Muscle of leg (tissue), 3 donors: ENCODE measurements at regions not wholly inside any gene's neighbourhood (a gene's known extent, or its start where the extent isn't known, plus 50 kb on each side); places are given as distances from the start of the nearest gene placed in this dataset.

Source experiments
- DNase-seq: peaks from one replicate; pipeline ENCODE4 v3.0.0; 2013
- H3K27ac ChIP-seq: one replicate; pipeline ENCODE4 v1.5.1; 2013; ENCODE audit warnings: mild to moderate bottlenecking, low read length, control low read depth
- H3K27me3 ChIP-seq: one replicate; pipeline ENCODE4 v1.6.1; 2013; ENCODE audit warnings: low read length; ENCODE audit not compliant: control insufficient read depth, insufficient read depth
- H3K36me3 ChIP-seq: one replicate; pipeline ENCODE4 v1.6.1; 2013; ENCODE audit warnings: low read length; ENCODE audit not compliant: control insufficient read depth, insufficient read depth
- H3K4me1 ChIP-seq: one replicate; pipeline ENCODE4 v1.6.1; 2013; ENCODE audit warnings: low read length; ENCODE audit not compliant: control insufficient read depth, insufficient read depth
- H3K4me3 ChIP-seq: one replicate; pipeline ENCODE4 v1.5.1; 2013; ENCODE audit warnings: low read length, control low read depth
- H3K9me3 ChIP-seq: replicated peaks from 2 replicates; pipeline ENCODE4 v1.6.1; 2013; ENCODE audit warnings: low read depth, low read length; ENCODE audit not compliant: control insufficient read depth
- WGBS: methylation state at CpG from one replicate; pipeline ENCODE4 v1.1.5; 2013; ENCODE audit warnings: missing lambda C conversion rate; ENCODE audit not compliant: insufficient coverage; 5-methylcytosine and 5-hydroxymethylcytosine counted together

DNA sequence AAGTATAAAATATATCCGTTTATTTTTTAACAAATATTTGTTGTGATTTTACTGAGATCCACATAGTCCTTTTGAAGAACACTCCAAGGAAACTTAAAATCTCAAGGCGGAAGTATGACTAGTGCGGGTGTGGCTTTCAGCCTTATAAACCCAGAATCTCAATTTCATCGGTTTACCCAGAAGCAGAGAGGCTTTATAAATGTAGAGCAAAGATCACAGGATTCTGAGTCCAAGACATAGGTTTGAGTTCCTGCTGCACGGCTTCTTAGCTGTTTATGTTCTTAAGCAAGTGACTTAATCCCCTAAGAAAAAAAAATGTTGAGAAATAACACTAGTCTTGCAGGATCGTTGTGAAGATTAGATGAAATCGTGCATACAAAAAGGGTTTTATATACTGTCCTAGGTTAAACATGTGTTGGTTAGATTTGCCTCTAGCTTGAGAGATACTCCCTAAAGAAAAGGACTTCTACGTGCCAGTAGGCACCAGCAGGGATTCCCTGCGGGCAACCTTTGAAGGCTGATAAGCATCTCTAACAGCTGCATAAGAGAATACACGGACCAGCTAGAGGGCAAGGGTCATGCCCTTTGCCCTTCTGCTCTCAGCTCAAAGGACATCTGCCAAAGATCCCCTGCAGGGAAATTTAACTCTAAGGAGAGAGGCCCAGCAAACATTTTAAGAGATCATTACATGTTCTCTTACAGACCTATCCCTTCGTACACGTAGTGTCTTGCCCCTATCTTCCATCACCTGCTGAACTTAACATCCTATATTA, 130.4 kb upstream of the MIR17HG start:
- Histone ChIP-seq H3K9me3 (no peaks in the 10 kb centered on the region), H3K27me3 (no peaks in the 10 kb centered on the region), H3K4me1 (no peaks in the 10 kb centered on the region), H3K4me3 (no peak overlapping the region), H3K36me3 (no peaks in the 10 kb centered on the region), H3K27ac (no peak overlapping the region)
- DNase-seq: no peak
- WGBS: 41% methylated on average over 4 of the region's 12 CpGs

DNA sequence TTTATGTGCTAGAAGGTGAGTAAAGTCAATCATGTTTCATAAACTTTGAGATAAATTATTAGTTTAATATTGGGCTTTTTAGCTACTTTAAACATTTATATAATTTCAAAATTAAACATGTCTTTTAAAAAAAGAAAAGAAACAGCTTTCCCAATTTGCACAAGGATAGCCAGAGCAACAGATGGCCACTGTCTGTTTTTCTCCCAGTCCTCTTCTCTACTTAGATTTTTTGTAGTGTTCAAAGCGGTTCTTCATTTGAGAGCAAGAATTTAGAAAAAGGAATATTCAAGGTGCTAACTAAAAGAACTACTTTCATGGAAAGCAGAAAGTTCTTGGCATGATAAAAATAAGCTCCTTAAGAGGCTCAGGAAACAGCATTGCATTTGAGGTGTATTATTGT, 128.3 kb upstream of the MIR17HG start:
- no peak for DNase-seq
- no peaks in the 10 kb centered on the region for H3K36me3 ChIP-seq
- H3K4me3 ChIP-seq: no peak overlapping the region
- no peak overlapping the region for H3K27ac ChIP-seq
- no CpG with 5 or more reads among the region's 1 CpG for WGBS
- no peaks in the 10 kb centered on the region for H3K4me1 ChIP-seq
- no peaks in the 10 kb centered on the region for H3K9me3 ChIP-seq
- no peaks in the 10 kb centered on the region for H3K27me3 ChIP-seq

DNA sequence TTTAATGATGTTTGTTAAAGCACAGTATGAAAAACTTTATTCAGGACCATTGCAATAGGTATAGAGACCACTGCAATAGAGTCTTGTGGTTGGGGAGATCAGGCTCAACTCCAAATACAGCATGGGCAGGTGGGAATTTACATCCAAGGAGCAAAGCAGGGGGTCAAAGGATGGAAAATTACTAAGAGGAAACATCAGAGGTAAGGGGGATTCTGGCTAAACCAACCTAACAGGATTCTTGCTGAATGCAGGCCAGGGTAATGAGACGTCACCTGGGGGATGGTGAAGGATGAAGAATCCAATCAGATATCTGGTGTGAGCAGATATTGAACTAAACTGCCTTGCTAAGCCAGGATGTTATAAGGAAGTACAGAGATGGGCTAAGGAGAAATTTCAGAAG, 126.6 kb upstream of the MIR17HG start:
- WGBS: 85% methylated on average over 1 of the region's 1 CpG
- no peak overlapping the region for H3K27ac ChIP-seq
- H3K4me3 ChIP-seq: no peak overlapping the region
- no peaks in the 10 kb centered on the region for H3K4me1 ChIP-seq
- H3K36me3 ChIP-seq: no peaks in the 10 kb centered on the region
- no peaks in the 10 kb centered on the region for H3K27me3 ChIP-seq
- DNase-seq: no peak
- no peaks in the 10 kb centered on the region for H3K9me3 ChIP-seq

DNA sequence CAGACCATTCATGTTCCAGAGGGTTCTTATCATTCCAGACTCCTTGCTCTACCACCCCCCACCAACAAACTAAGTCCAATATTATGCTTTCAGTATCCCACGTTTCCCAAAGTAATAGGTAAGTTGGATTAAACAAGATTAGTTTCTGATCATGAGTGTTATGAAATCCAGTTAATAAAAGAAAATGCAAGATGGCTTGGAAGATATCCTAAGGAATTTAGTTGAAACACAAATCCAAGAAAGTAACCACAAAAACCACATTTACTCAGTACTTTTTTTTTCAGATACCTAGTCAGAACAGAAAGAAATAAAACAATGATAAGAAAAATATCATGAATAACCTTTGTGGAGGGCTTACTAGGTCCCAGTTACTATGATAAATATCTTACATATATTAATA, 119.4 kb upstream of the MIR17HG start:
- H3K4me1 ChIP-seq: no peaks in the 10 kb centered on the region
- no peak for DNase-seq
- no peak overlapping the region for H3K27ac ChIP-seq
- H3K36me3 ChIP-seq: no peaks in the 10 kb centered on the region
- no CpG with 5 or more reads among the region's 1 CpG for WGBS
- no peak overlapping the region for H3K4me3 ChIP-seq
- no peaks in the 10 kb centered on the region for H3K9me3 ChIP-seq
- no peaks in the 10 kb centered on the region for H3K27me3 ChIP-seq

DNA sequence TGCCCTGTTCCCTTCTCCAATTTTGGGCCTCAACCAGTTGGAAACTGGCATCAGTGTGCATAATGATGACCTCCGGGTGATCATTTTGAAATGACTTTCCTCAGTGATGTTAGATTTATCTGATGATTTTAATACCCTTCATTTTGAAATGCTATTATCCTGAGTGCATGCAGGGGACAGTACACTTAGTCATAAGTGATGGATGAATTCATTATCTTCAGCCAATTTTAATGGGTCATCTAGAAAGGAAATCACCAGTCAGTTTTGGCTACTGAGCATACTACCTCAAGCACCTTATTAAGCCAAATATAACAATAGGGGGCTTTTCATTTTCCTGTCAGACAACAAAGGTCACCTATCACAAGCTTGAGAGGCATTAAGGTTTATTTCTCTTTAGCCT, 118.5 kb upstream of the MIR17HG start:
- Histone ChIP-seq H3K4me3 (no peak overlapping the region), H3K27me3 (no peaks in the 10 kb centered on the region), H3K9me3 (no peaks in the 10 kb centered on the region), H3K36me3 (no peaks in the 10 kb centered on the region), H3K27ac (no peak overlapping the region), H3K4me1 (no peaks in the 10 kb centered on the region)
- no CpG with 5 or more reads among the region's 1 CpG for WGBS
- no peak for DNase-seq

DNA sequence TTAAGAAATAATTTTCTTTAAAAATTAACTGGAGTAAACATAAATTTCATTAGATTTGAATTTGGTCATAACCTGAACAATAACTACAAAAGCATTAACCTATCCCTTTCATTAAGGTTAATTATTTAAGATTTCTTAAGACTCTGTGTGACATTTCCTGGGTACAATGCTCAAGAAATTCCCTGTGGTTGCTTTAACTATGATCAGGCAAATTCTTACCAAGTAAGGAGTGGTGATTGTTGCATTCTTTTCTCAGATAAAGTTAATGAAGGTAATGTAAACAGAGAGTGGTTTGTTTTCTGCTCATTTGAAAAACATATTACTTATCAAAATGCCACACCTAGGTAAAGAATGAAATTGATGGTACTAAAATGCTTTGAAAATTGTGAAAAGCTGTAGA, 114.8 kb upstream of the MIR17HG start:
- Histone ChIP-seq H3K27ac (no peak overlapping the region), H3K9me3 (no peaks in the 10 kb centered on the region), H3K27me3 (no peaks in the 10 kb centered on the region), H3K4me3 (no peak overlapping the region), H3K36me3 (no peaks in the 10 kb centered on the region), H3K4me1 (no peaks in the 10 kb centered on the region)
- no peak for DNase-seq

DNA sequence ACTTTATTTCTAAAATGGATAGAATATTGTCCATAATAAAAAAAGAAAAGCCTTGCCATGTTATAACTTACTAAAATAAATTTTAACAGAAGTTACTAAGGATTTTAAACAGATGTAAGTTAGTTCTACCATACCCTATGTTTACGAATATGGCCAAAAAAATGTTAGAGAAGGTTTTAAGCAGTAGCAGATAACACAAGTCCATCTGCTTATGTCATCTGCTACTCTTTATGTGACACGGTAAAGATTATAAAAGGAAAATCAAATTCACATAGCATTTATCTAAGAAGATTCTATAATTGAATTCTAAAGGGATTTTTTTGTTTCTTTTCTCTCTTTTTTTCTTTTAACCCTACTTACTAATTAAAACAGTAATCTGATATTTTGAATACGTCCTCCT, 114.2 kb upstream of the MIR17HG start:
- no peaks in the 10 kb centered on the region for H3K9me3 ChIP-seq
- no peaks in the 10 kb centered on the region for H3K36me3 ChIP-seq
- H3K4me3 ChIP-seq: no peak overlapping the region
- H3K27me3 ChIP-seq: no peaks in the 10 kb centered on the region
- no peak for DNase-seq
- H3K4me1 ChIP-seq: no peaks in the 10 kb centered on the region
- WGBS: no CpG with 5 or more reads among the region's 3 CpGs
- no peak overlapping the region for H3K27ac ChIP-seq

DNA sequence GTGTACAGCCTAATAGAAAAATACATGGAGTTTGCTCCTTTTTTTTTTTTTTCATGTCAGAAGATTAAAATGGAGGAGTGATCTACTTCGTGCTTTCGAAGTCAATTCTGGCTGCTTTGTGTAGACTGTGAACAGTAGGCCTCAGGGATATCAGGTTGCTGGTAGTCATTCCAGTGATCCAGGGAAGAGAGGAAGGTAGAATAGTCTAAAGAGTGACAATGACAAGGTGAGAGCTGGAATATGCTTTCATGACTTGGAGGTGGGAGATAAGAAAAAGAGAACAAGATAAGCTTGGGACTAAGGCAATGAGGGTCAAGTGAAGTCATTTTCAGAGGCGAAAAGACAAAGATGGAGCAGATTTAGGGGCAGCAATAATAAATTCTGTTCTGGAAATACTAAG, 111.3 kb upstream of the MIR17HG start:
- WGBS: 95% methylated on average over 3 of the region's 3 CpGs

DNA sequence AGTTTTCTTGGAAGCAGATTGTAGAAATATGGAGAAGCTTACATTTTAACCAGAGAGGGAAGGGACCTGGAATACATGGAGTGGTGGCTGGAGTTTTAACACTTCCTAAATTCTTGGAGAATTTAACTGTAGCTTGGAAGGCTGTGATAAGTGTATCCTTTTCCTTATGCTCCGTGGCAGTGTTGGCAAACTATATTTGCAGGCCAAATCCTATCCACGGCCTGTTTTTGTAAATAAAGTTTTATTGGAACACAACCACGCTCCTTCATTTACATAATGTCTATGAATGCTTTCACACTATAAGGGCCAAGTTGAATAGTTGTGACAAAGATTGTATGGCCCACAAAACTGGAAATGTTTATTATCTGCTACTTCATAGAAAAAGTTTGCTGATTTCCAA, 110.6 kb upstream of the MIR17HG start:
- H3K4me1 ChIP-seq: no peaks in the 10 kb centered on the region
- no peaks in the 10 kb centered on the region for H3K27me3 ChIP-seq
- no peak overlapping the region for H3K4me3 ChIP-seq
- H3K36me3 ChIP-seq: no peaks in the 10 kb centered on the region
- no peak for DNase-seq
- no CpG with 5 or more reads among the region's 3 CpGs for WGBS
- no peaks in the 10 kb centered on the region for H3K9me3 ChIP-seq
- H3K27ac ChIP-seq: no peak overlapping the region

More for the DNA sequence above, 111.3 kb upstream of the MIR17HG start:
- Histone ChIP-seq H3K27ac (no peak overlapping the region), H3K4me3 (no peak overlapping the region), H3K36me3 (no peaks in the 10 kb centered on the region), H3K9me3 (no peaks in the 10 kb centered on the region), H3K27me3 (no peaks in the 10 kb centered on the region), H3K4me1 (no peaks in the 10 kb centered on the region)
- DNase-seq: no peak

DNA sequence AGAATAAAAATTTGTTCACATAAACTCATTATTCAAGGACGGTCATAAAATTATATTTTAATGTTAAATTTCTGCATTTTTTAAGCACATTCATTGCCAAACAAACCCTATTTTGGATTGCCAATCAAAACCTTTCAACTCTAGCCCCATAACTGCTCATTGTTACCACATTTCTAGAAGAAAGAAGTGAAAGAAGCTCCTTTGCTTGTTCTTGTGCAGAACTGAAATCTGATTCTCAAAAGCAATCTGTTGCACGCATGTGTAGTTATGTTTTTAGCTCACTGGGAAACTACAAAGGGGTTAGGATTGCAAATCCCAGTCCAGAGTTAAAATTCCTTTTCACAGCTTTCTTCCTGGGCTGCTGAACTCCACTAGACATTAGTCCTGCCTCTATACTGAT, 109.5 kb upstream of the MIR17HG start:
- Histone ChIP-seq H3K4me1 (no peaks in the 10 kb centered on the region), H3K36me3 (no peaks in the 10 kb centered on the region), H3K4me3 (no peak overlapping the region), H3K9me3 (peaks cover 1% of the 10 kb centered on the region), H3K27me3 (no peaks in the 10 kb centered on the region), H3K27ac (no peak overlapping the region)
- WGBS: no CpG with 5 or more reads among the region's 2 CpGs
- DNase-seq: no peak

DNA sequence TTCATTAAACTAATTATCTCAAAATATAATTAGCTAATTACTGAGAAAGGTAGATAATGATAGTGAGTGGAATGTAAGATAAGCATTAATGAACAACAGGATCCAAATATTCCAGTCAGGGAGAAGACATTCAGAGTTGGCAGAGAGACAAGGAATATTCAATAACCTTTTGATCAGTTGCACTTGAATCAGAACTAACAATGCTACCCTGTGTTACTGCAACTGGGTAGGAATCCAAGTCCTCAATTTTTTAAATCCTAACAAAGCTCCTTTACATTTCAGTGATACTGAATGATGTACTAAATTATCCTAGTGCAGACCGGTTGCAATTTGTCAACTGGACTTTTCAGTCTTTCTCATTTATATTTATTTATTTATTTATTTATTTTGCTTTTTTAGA, 107.1 kb upstream of the MIR17HG start:
- WGBS: no CpG with 5 or more reads among the region's 1 CpG
- Histone ChIP-seq H3K4me3 (no peak overlapping the region), H3K4me1 (no peaks in the 10 kb centered on the region), H3K36me3 (no peaks in the 10 kb centered on the region), H3K9me3 (peaks cover 2% of the 10 kb centered on the region), H3K27me3 (no peaks in the 10 kb centered on the region), H3K27ac (no peak overlapping the region)
- DNase-seq: no peak
